DND-41 (cell line): ENCODE measurements at regions not wholly inside any gene's neighbourhood (a gene's known extent, or its start where the extent isn't known, plus 50 kb on each side); places are given as distances from the start of the nearest gene placed in this dataset.

Experiments
- CTCF ChIP-seq: IDR thresholded peaks from 2 replicates; pipeline ENCODE4 v1.5.1; 2012; ENCODE audit warnings: borderline replicate concordance, low read length, moderate library complexity, mild to moderate bottlenecking; ENCODE audit not compliant: poor library complexity, severe bottlenecking; ENCODE audit errors: extremely low read depth
- EZH2 ChIP-seq: IDR thresholded peaks from 3 replicates; pipeline ENCODE4 v1.6.1; 2012; ENCODE audit warnings: borderline replicate concordance, low read depth, mild to moderate bottlenecking, moderate library complexity, low read length, inconsistent platforms; ENCODE audit not compliant: severe bottlenecking

- TF ChIP-seq CTCF (no peak), EZH2 (no peak)
Measured at GRCh38 chr2:186949726-186950256, 100.8 kb upstream of the ZSWIM2 start.
